ENCODE measurements at regions not wholly inside any gene's neighbourhood (a gene's known extent, or its start where the extent isn't known, plus 50 kb on each side); places are given as distances from the start of the nearest gene placed in this dataset.
"Not testable (repeated sequence)": the region's sequence is repeated elsewhere in the genome, so short reads cannot be mapped to it uniquely, and the experiment has no call there.

DNA sequence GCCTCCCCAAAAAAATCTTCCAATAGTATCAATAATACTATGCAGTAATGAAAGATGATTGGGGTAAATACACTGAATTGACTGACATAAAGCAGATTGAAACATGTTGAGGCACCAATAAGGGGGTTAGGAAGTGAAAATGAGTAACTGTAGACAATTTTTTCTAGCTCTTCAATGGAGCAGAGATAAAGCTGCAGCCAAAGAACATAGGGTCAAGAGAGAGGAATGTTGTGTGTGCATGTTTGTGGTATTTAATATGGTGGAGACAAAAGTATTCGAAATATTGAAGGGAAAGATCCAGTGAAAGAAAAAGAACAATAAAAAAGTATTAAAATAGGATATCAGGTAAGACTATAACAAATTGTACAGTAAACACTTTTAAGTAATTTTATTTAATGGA, 450.0 kb upstream of the CCDC179 start:
- Mint-ChIP-seq H3K27me3 (no peaks in the 10 kb centered on the region), H3K4me3 (no peak overlapping the region), H3K4me1 (no peaks in the 10 kb centered on the region), H3K27ac (no peak overlapping the region), H3K9me3 (peaks cover 3% of the 10 kb centered on the region), H3K36me3 (no peaks in the 10 kb centered on the region)
- ATAC-seq = no peak

DNA sequence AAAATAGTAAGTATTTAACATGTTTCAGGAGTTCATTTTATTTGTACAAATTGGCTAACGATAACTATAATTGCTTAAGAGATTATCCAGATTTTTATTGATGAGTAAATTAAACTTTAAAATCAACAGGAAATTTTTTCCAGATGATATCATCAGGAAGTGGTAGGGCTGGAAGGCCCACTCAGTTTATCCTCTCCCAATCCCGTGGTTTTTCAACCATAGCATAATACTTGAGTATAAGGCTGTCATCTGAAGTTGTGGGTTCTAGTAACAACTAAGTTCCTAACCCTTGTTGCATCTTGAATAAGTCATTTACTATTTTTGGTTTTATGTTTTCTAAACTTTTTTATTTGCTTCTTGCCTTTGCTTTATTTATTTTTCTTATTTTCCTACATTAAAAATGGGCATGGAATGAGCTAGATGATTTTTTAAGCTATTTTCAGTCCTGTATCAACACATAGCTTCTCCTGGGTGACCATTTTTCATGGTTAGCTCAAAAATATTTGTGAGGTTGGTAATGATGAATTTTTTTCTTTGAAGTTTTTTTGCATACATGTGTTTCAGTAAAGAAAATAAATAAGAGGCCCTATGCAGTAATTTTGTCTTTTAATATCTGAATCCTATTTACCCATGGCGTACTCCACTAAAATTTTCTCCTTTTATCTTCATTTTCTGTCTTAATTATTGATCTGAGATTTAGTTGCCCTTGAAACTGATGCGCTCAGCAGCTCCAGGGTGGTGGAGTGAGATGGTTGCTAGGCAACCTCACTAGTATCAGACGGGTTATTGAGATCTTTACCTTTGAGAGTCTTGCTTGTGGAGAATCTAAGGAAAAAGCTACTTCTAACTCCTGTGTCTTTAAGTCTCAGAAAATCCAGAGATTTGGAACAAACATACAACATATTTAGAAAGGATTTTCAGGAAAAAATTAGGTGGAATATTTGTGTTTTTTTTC, 452.0 kb upstream of the CCDC179 start:
- no peak for ATAC-seq
- Mint-ChIP-seq H3K4me1 (no peaks in the 10 kb centered on the region), H3K4me3 (no peak overlapping the region), H3K27me3 (no peaks in the 10 kb centered on the region), H3K36me3 (no peaks in the 10 kb centered on the region), H3K9me3 (peaks cover 3% of the 10 kb centered on the region), H3K27ac (no peak overlapping the region)

DNA sequence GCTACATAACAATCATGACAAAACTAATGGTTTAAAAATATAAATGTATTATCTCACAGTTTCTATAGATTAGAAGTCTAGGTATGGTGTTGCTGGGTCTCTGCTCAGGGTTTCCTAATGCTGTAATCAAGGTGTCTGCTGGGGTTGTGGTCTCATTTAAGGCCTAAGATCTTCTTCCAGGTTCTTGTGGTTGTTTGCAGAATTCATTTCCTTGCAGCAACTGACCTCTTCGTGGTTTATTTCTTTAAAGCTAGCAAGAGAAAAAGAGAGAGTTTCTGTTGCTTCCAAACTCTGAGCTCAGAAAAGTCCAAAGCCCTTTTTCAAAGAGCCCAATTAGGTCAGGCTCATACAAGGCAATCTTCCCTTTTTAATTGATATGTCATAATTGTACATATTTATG, 452.7 kb upstream of the CCDC179 start:
- H3K4me1 Mint-ChIP-seq = no peaks in the 10 kb centered on the region
- ATAC-seq = no peak
- H3K27ac Mint-ChIP-seq = no peak overlapping the region
- H3K36me3 Mint-ChIP-seq = no peaks in the 10 kb centered on the region
- H3K9me3 Mint-ChIP-seq = peaks cover 3% of the 10 kb centered on the region
- H3K4me3 Mint-ChIP-seq = no peak overlapping the region
- H3K27me3 Mint-ChIP-seq = no peaks in the 10 kb centered on the region

DNA sequence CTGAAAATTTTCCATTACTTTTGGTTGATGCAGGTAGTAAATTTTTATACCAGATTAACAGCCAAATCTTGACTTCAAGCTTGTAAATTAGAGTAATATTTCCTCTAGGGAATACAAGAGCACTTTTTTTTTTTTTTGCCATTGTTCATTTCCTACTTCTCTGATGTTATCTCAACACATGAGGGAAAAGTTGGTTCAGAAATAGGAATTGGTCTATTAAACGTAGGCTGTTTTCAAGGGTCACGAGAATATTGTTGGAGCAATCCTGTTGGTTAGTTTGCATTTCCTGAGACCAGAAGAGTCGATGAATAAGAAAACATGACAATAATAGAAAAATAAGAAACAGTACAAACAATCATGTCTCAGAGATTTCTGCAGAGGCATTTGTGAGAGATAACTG, 453.9 kb upstream of the CCDC179 start:
- Mint-ChIP-seq H3K36me3 (no peaks in the 10 kb centered on the region), H3K9me3 (peaks cover 3% of the 10 kb centered on the region), H3K27me3 (no peaks in the 10 kb centered on the region), H3K4me3 (no peak overlapping the region), H3K27ac (no peak overlapping the region), H3K4me1 (no peaks in the 10 kb centered on the region)
- ATAC-seq = no peak

DNA sequence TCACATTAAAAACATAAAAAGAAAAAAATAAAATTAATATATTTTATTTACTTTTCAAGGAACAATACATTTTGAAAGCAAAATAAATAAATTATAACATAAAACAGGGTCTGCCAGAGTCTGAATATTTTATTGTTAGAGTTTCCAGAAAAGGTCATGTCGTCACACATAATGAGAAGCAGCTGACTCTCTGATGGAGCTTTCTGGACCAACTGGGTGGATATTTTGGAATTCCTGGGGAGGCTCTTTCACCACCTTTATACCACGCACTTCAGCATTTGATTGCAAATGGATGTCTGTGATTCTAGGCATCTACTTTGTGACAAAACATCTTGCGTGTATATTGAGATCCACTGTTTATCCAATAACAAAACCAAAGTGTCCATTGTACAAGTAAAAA, 455.0 kb upstream of the CCDC179 start:
- H3K4me3 Mint-ChIP-seq = no peak overlapping the region
- H3K36me3 Mint-ChIP-seq = no peaks in the 10 kb centered on the region
- no peaks in the 10 kb centered on the region for H3K27me3 Mint-ChIP-seq
- no peak overlapping the region for H3K27ac Mint-ChIP-seq
- H3K4me1 Mint-ChIP-seq = no peaks in the 10 kb centered on the region
- no peak for ATAC-seq
- peaks cover 3% of the 10 kb centered on the region for H3K9me3 Mint-ChIP-seq

DNA sequence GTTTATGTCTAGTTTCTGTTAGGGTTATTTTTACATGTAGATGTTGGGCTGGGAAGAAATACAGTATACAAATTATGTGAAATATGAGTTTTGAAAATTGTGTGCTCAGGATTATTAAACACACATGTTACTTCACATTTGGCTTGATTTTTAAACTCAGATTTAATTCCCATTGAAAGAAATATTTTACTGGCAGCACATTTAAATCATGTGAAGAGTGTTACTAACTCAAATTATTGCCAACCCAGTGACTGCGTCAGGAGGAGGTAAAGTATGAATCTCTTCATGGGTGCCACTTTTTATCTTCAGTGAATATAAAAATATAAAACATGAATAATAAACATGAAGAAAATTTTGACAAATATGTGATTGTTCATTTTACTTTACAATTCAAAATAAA, 457.5 kb upstream of the CCDC179 start:
- ATAC-seq = no peak
- no peaks in the 10 kb centered on the region for H3K4me1 Mint-ChIP-seq
- peaks cover 3% of the 10 kb centered on the region for H3K9me3 Mint-ChIP-seq
- H3K36me3 Mint-ChIP-seq = no peaks in the 10 kb centered on the region
- H3K27me3 Mint-ChIP-seq = no peaks in the 10 kb centered on the region
- no peak overlapping the region for H3K4me3 Mint-ChIP-seq
- no peak overlapping the region for H3K27ac Mint-ChIP-seq

DNA sequence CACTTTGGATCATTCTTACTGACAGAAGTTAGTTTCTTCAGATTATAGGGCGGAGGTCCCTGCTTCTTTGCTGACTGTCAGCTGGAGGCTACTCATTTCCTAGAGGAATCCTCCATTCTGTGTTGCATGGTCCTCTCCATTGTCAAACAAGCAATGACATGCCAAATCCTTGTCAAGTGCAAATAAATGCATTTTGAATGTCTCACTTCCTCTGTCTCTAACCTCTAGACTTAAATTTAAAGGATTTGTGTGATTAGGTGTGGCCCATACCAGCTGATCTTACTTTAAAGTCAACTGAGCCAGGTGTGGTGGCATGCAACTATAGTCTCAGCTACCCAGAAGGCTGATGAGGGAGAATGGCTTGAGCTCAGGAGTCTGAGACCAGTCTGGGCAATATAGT, 458.4 kb upstream of the CCDC179 start:
- Mint-ChIP-seq H3K36me3 (no peaks in the 10 kb centered on the region), H3K27ac (no peak overlapping the region), H3K4me1 (no peaks in the 10 kb centered on the region), H3K27me3 (no peaks in the 10 kb centered on the region), H3K4me3 (no peak overlapping the region), H3K9me3 (peaks cover 3% of the 10 kb centered on the region)
- ATAC-seq = no peak

DNA sequence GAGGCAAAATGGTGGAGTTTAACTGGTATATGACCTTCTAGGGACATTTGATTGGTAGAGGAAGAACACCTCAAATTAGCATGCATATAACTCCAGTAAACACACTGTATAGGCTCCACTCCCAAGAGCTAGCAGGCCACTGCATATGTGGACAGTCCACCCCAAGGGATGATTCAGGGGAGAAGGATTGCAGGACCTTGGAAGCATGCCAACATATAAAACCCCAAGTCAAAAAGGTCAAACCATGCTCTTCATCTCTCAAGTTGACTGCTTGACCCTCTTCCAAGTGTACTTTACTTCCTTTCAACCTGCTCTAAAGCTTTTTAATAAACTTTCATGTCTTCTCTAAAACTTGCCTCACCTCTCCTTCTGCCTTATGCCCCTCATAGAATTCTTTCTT, 459.9 kb upstream of the CCDC179 start:
- no peaks in the 10 kb centered on the region for H3K27me3 Mint-ChIP-seq
- no peak overlapping the region for H3K4me3 Mint-ChIP-seq
- peaks cover 4% of the 10 kb centered on the region for H3K9me3 Mint-ChIP-seq
- ATAC-seq = no peak
- H3K36me3 Mint-ChIP-seq = no peaks in the 10 kb centered on the region
- no peak overlapping the region for H3K27ac Mint-ChIP-seq
- no peaks in the 10 kb centered on the region for H3K4me1 Mint-ChIP-seq

DNA sequence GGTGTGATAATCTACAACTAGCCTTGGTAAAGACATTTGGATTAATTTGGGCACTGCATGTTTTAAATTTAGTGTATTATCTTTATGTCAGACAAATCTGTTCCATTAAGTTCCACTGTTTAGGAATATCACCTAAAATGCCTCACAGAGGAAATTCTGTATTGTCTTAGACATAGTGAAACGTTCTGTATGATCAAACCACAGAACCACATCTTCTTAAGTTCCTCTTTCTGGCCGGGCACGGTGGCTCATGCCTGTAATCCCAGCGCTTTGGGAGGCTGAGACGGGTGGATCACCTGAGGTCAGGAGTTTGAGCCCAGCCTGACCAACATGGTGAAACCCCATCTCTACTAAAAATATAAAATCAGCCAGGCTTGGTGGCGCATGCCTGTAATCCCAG, 475.3 kb upstream of the CCDC179 start:
- not testable (repeated sequence) for H3K4me3 Mint-ChIP-seq

DNA sequence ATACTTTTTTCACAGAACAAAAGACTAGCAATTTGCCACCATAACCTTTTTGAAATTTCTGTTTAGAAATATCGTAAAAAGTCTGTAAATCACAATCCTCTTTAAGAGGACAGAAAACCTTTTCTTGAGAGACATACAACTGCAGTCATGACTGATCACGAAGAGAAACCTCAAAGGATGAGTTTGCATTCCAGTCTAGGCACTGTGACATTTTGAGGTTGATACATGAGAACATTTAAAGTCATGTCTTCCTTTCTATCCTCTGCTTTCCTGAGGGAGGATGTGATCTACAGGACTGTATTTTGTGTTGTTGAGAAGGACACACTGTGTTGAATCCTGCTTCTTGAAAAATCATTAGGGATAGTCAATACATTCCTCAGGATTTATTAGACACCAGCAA, 476.7 kb upstream of the CCDC179 start:
- Mint-ChIP-seq H3K36me3 (no peaks in the 10 kb centered on the region), H3K27ac (no peak overlapping the region)
- ATAC-seq = no peak

More for the DNA sequence above, 475.3 kb upstream of the CCDC179 start:
- H3K27ac Mint-ChIP-seq, H3K9me3 Mint-ChIP-seq, ATAC-seq, H3K4me1 Mint-ChIP-seq, H3K27me3 Mint-ChIP-seq, H3K36me3 Mint-ChIP-seq: not testable (repeated sequence)

DNA sequence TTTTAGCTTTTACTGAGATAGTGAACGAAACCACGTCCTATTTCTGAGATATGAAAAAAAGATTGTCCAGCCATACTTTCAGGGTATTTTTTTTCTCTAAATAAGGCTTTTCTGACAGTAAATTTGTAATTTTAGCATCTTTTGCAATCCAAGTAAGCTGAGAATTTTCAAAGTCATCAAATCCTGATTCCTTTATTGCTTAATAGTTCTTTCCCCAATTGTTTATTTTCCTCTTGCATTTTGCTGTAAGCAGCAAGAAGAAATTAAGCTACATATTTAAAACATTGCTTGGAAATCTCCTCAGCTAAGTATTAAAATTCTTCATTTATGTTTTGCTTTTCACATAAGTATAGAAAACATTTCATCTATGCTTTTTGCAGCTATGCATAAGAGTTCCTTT, 493.3 kb upstream of the CCDC179 start:
- H3K9me3 Mint-ChIP-seq = peaks cover 8% of the 10 kb centered on the region
- no peaks in the 10 kb centered on the region for H3K36me3 Mint-ChIP-seq
- no peaks in the 10 kb centered on the region for H3K27me3 Mint-ChIP-seq
- H3K4me1 Mint-ChIP-seq = no peaks in the 10 kb centered on the region
- no peak overlapping the region for H3K27ac Mint-ChIP-seq
- ATAC-seq = no peak
- no peak overlapping the region for H3K4me3 Mint-ChIP-seq

More for the DNA sequence above, 476.7 kb upstream of the CCDC179 start:
- peaks cover 4% of the 10 kb centered on the region for H3K9me3 Mint-ChIP-seq
- H3K27me3 Mint-ChIP-seq = no peaks in the 10 kb centered on the region
- no peaks in the 10 kb centered on the region for H3K4me1 Mint-ChIP-seq
- H3K4me3 Mint-ChIP-seq = no peak overlapping the region

DNA sequence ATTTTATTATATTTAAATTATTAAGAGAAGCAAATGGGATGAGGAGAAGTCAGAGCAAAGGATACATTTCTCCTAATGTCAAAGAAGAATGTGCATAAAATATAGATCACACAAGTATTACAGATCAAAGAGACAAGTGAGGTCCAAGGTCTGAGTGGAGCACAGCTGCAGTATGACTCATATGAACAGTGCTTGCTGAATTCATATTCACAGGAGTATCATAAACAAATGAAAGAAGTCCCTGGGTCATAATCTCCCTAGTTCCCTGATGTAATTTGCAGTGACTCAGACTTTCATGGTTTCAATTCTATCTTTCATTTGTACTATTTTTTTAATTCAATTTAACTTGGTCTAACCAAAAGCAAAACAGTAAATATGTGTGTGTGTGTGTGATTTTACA, 499.0 kb upstream of the CCDC179 start:
- Mint-ChIP-seq H3K4me1 (no peaks in the 10 kb centered on the region), H3K27ac (no peak overlapping the region), H3K36me3 (no peaks in the 10 kb centered on the region), H3K9me3 (peaks cover 3% of the 10 kb centered on the region), H3K27me3 (no peaks in the 10 kb centered on the region), H3K4me3 (no peak overlapping the region)
- ATAC-seq = no peak

DNA sequence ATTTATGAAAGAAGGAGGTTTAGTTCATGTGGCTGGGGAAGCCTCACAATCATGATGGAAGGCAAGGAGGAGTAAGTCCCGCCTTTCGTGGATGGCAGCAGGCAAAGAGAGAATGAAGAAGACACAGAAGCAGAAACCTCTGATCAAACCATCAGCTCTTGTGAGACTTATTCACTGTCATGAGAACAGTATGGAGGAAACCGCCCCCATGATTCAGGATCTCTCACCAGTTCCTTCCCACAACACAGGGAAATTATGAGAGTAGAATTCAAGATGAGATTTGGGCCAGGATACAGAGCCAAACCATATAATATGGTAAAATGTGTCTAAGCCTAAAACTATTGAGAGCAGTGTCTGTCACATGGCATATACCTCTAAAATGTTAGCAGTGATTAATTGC, 503.8 kb upstream of the CCDC179 start:
- Mint-ChIP-seq H3K36me3 (no peaks in the 10 kb centered on the region), H3K4me1 (no peaks in the 10 kb centered on the region), H3K27ac (no peak overlapping the region), H3K9me3 (peaks cover 3% of the 10 kb centered on the region), H3K4me3 (no peak overlapping the region), H3K27me3 (no peaks in the 10 kb centered on the region)
- no peak for ATAC-seq

DNA sequence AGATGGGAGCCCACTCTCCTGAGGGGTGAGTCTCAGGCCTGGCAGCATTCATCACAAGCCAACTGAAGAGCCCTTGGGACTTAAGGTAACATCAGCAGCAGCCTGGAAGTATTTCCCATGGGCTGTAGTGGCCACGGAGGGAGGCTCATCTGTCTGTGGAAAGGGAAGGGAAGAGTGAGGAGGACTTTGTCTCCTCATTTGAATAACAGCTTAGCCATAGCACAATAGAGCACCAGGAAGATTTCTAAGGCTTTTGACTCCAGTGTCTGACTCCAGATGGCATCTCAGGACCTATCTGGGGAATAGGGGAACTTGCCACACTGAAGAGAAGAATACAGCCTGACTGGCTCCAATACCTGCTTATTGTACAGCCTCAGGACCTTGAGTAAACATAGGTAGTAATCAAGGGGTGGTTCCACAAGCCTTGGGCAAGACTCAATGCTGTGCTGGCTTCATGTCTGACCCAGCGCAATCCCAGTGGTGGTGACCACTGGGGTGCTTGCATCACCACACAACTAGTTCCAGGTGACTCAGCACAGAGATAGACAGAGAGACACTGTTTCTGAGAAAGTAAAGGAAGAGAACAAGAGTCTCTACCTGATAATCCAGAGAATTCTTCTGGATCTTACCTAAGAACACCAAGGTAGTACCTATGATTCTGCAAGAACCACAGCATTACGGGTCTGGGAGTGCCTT, 510.5 kb upstream of the CCDC179 start:
- H3K27ac Mint-ChIP-seq = no peak overlapping the region
- no peaks in the 10 kb centered on the region for H3K4me1 Mint-ChIP-seq
- H3K27me3 Mint-ChIP-seq = no peaks in the 10 kb centered on the region
- H3K36me3 Mint-ChIP-seq = no peaks in the 10 kb centered on the region
- ATAC-seq = no peak
- H3K4me3 Mint-ChIP-seq = no peak overlapping the region
- H3K9me3 Mint-ChIP-seq = peaks cover 6% of the 10 kb centered on the region

DNA sequence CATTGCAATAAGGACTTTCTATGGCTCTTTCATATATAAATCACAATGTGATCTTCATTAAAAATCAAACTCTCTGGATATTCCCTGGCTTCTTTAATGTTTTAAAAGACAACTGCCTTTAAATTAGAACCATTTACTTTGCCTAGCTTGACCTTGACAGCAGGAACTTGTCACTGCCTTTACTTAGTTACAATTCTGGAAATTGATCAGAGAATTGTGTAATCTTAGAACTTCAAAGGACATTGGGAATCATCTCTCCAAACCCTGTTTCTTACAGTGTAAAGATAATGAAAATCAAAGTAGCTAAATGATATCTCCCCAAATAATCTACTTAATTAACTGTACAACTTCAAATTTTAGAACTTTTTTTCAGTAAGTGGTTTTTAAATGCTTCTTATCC, 517.6 kb upstream of the CCDC179 start:
- no peak overlapping the region for H3K4me3 Mint-ChIP-seq
- no peaks in the 10 kb centered on the region for H3K27me3 Mint-ChIP-seq
- peaks cover 3% of the 10 kb centered on the region for H3K9me3 Mint-ChIP-seq

DNA sequence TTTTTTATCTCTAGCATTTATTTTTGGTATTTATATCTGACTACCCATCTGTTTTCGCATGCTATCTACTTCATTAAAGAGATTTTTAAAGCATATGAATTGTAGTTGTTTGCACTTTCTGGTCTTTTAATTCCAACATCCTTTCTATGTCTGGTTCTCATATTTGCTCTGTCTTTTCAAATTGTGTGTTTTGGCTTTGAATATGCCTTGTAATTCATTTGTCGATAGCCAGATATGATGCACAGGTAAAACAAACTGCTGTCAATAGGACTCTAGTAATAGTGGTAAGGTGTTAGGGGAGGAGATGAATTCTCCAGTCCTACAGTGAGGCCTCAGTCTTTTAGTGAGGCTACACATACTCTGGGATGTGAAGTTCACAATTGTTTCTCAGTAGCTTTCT, 530.8 kb upstream of the CCDC179 start:
- peaks cover under 1% of the 10 kb centered on the region for H3K9me3 Mint-ChIP-seq
- H3K27me3 Mint-ChIP-seq = no peaks in the 10 kb centered on the region
- no peak overlapping the region for H3K27ac Mint-ChIP-seq
- H3K4me1 Mint-ChIP-seq = no peaks in the 10 kb centered on the region
- no peak overlapping the region for H3K4me3 Mint-ChIP-seq
- no peaks in the 10 kb centered on the region for H3K36me3 Mint-ChIP-seq
- no peak for ATAC-seq

More for the DNA sequence above, 517.6 kb upstream of the CCDC179 start:
- H3K36me3 Mint-ChIP-seq = no peaks in the 10 kb centered on the region
- H3K27ac Mint-ChIP-seq = no peak overlapping the region
- no peak for ATAC-seq
- no peaks in the 10 kb centered on the region for H3K4me1 Mint-ChIP-seq
